ENCODE measurements at regions not wholly inside any gene's neighbourhood (a gene's known extent, or its start where the extent isn't known, plus 50 kb on each side); places are given as distances from the start of the nearest gene placed in this dataset.

DNA sequence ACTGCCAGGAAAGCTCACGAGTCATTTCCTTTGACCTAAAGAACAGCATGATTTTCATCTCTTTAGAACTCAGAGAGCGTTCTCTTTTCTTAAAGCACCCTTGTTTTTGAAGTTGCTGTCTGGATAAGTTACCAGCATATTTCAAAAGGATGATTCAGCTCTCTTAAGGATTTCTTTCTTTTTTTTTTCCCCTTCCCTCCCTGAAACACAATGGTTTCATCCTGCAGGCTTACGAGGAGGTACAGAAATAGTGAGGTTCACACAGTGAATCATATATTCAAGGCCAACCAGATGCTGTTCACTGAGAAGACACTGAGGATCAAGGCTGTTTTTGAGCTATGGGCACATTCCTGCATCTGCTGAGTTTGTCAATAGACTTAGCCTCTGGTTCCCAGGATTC is 257.2 kb downstream of the KIF4B start:
- whole genome bisulfite sequencing, 2 donors = 45 to 48% methylated on average over 3 of the region's 3 CpGs
- no peaks in the 10 kb centered on the region for H3K4me1 ChIP-seq
- H3K27me3 ChIP-seq = no peaks in the 10 kb centered on the region
- no peaks in the 10 kb centered on the region for H3K36me3 ChIP-seq
- no peaks in the 10 kb centered on the region for H3K9me3 ChIP-seq
- TF ChIP-seq, protein P1, sequence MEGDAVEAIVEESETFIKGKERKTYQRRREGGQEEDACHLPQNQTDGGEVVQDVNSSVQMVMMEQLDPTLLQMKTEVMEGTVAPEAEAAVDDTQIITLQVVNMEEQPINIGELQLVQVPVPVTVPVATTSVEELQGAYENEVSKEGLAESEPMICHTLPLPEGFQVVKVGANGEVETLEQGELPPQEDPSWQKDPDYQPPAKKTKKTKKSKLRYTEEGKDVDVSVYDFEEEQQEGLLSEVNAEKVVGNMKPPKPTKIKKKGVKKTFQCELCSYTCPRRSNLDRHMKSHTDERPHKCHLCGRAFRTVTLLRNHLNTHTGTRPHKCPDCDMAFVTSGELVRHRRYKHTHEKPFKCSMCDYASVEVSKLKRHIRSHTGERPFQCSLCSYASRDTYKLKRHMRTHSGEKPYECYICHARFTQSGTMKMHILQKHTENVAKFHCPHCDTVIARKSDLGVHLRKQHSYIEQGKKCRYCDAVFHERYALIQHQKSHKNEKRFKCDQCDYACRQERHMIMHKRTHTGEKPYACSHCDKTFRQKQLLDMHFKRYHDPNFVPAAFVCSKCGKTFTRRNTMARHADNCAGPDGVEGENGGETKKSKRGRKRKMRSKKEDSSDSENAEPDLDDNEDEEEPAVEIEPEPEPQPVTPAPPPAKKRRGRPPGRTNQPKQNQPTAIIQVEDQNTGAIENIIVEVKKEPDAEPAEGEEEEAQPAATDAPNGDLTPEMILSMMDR (IDR thresholded peaks at IDR 0.05) = no peak
- TF ChIP-seq EP300 (IDR thresholded peaks at IDR 0.05) (no peak), POLR2AphosphoS5 (IDR thresholded peaks at IDR 0.05) (no peak), POLR2A (IDR thresholded peaks at IDR 0.05) (no peak)
- no peak overlapping the region for H3K4me3 ChIP-seq
- no peak overlapping the region for H3K27ac ChIP-seq
- no peak for ATAC-seq (ENCODE audit: low FRiP score in 2 of 2)
- DNase-seq = no peak

GRCh38 chr5:155274484-155274883 is 260.9 kb downstream of the KIF4B start:
- H3K36me3 ChIP-seq = no peaks in the 10 kb centered on the region
- no peaks in the 10 kb centered on the region for H3K9me3 ChIP-seq
- TF ChIP-seq POLR2A (IDR thresholded peaks at IDR 0.05) (no peak), EP300 (IDR thresholded peaks at IDR 0.05) (no peak), POLR2AphosphoS5 (IDR thresholded peaks at IDR 0.05) (no peak)
- TF ChIP-seq, protein P1 (IDR thresholded peaks at IDR 0.05) = no peak
- 8 to 9% methylated on average over 5 of the region's 5 CpGs for WGBS, 2 donors
- no peak for ATAC-seq (ENCODE audit: low FRiP score in 2 of 2)
- H3K4me3 ChIP-seq = no peak overlapping the region
- no peaks in the 10 kb centered on the region for H3K4me1 ChIP-seq
- H3K27me3 ChIP-seq = no peaks in the 10 kb centered on the region
- no peak overlapping the region for H3K27ac ChIP-seq
- no peak for DNase-seq

GRCh38 chr5:155275222-155275621 is 261.7 kb downstream of the KIF4B start:
- no peak overlapping the region for H3K27ac ChIP-seq
- WGBS, 2 donors = 68 to 77% methylated on average over 6 of the region's 6 CpGs
- H3K36me3 ChIP-seq = no peaks in the 10 kb centered on the region
- DNase-seq (no peak), ATAC-seq (ENCODE audit: low FRiP score in 2 of 2) (no peak)
- H3K27me3 ChIP-seq = no peaks in the 10 kb centered on the region
- no peaks in the 10 kb centered on the region for H3K4me1 ChIP-seq
- H3K4me3 ChIP-seq = no peak overlapping the region
- TF ChIP-seq EP300 (IDR thresholded peaks at IDR 0.05) = no peak
- TF ChIP-seq, protein P1 (IDR thresholded peaks at IDR 0.05) = no peak
- no peak for TF ChIP-seq POLR2AphosphoS5 (IDR thresholded peaks at IDR 0.05)
- TF ChIP-seq POLR2A (IDR thresholded peaks at IDR 0.05) = no peak
- no peaks in the 10 kb centered on the region for H3K9me3 ChIP-seq

GRCh38 chr5:155276231-155276630 is 262.7 kb downstream of the KIF4B start:
- 68 to 76% methylated on average over 3 of the region's 3 CpGs for WGBS, 2 donors
- Histone ChIP-seq H3K4me3 (no peak overlapping the region), H3K36me3 (no peaks in the 10 kb centered on the region)

GRCh38 chr5:155278532-155278931 is 265.0 kb downstream of the KIF4B start:
- ATAC-seq (ENCODE audit: low FRiP score in 2 of 2) (no peak), DNase-seq (no peak)
- Histone ChIP-seq H3K4me3 (no peak overlapping the region), H3K36me3 (no peaks in the 10 kb centered on the region), H3K9me3 (no peaks in the 10 kb centered on the region), H3K4me1 (no peaks in the 10 kb centered on the region), H3K27ac (no peak overlapping the region), H3K27me3 (no peaks in the 10 kb centered on the region)
- WGBS, 2 donors = 56 to 60% methylated on average over 4 of the region's 4 CpGs
- TF ChIP-seq POLR2AphosphoS5 (IDR thresholded peaks at IDR 0.05) = no peak
- TF ChIP-seq EP300 (IDR thresholded peaks at IDR 0.05) = no peak
- TF ChIP-seq, protein P1 (IDR thresholded peaks at IDR 0.05) = no peak
- no peak for TF ChIP-seq POLR2A (IDR thresholded peaks at IDR 0.05)

More at GRCh38 chr5:155276231-155276630, 262.7 kb downstream of the KIF4B start:
- H3K4me1 ChIP-seq = no peaks in the 10 kb centered on the region
- DNase-seq (no peak), ATAC-seq (ENCODE audit: low FRiP score in 2 of 2) (no peak)
- no peaks in the 10 kb centered on the region for H3K9me3 ChIP-seq
- H3K27me3 ChIP-seq = no peaks in the 10 kb centered on the region
- no peak overlapping the region for H3K27ac ChIP-seq
- TF ChIP-seq POLR2AphosphoS5 (IDR thresholded peaks at IDR 0.05) = no peak
- TF ChIP-seq POLR2A (IDR thresholded peaks at IDR 0.05) = no peak
- TF ChIP-seq, protein P1 (IDR thresholded peaks at IDR 0.05) = no peak
- no peak for TF ChIP-seq EP300 (IDR thresholded peaks at IDR 0.05)
